ENCODE measurements at regions not wholly inside any gene's neighbourhood (a gene's known extent, or its start where the extent isn't known, plus 50 kb on each side); places are given as distances from the start of the nearest gene placed in this dataset.

GRCh38 chr18:10130606-10131005 is 216.8 kb downstream of the VAPA start:
- TF ChIP-seq CTCF (IDR thresholded peaks at IDR 0.05; ENCODE audit: low read depth, low read length, poor library complexity, severe bottlenecking) (no peak), EZH2phosphoT487 (IDR thresholded peaks at IDR 0.05; ENCODE audit: borderline replicate concordance, low read length) (no peak)
